Fibroblast of lung (primary cell): ENCODE measurements at regions not wholly inside any gene's neighbourhood (a gene's known extent, or its start where the extent isn't known, plus 50 kb on each side); places are given as distances from the start of the nearest gene placed in this dataset.

ENCODE experiments used
- DNase-seq, 2 donors: peaks; one replicate each; pipeline versions ENCODE4 v3.0.0 to v3.0.0-alpha.2; 2010; ENCODE audit warnings: low read depth in 2 of 2
- H2AFZ ChIP-seq: 2 replicates; pipeline ENCODE4 v1.5.1; 2012; ENCODE audit warnings: low read length, control low read depth, inconsistent platforms
- H3K27ac ChIP-seq: 2 replicates; pipeline ENCODE4 v1.5.1; 2011; ENCODE audit warnings: low read length, control low read depth; ENCODE audit not compliant: insufficient read depth
- H3K27me3 ChIP-seq: 2 replicates; pipeline ENCODE4 v1.5.1; 2011; ENCODE audit warnings: mild to moderate bottlenecking, low read length; ENCODE audit not compliant: control insufficient read depth, insufficient read depth
- H3K36me3 ChIP-seq: 2 replicates; pipeline ENCODE4 v1.5.1; 2011; ENCODE audit warnings: low read length; ENCODE audit not compliant: control insufficient read depth, insufficient read depth
- H3K4me1 ChIP-seq: 2 replicates; pipeline ENCODE4 v1.5.1; 2011; ENCODE audit warnings: low read length; ENCODE audit not compliant: control insufficient read depth, insufficient read depth; ENCODE audit errors: extremely low read depth
- H3K4me2 ChIP-seq: 2 replicates; pipeline ENCODE4 v1.5.1; 2011; ENCODE audit warnings: low read length, control low read depth; ENCODE audit not compliant: insufficient read depth; ENCODE audit errors: extremely low read depth
- H3K4me3 ChIP-seq, 4 experiments: fragments of 200-600 bp in 1 of 4; sonication (generic) in 1 of 4; replicated peaks in 1 of 4; 2 replicates each; pipeline ENCODE4 v1.5.1; 2011 to 2016; ENCODE audit warnings: low read length in 4 of 4, low read depth in 3 of 4, mild to moderate bottlenecking in 3 of 4, control low read depth in 2 of 4, inconsistent platforms in 1 of 4, mixed read lengths in 1 of 4; ENCODE audit not compliant: insufficient read depth in 1 of 4; ENCODE audit errors: control extremely low read depth in 1 of 4
- H3K79me2 ChIP-seq: 2 replicates; pipeline ENCODE4 v1.5.1; 2012; ENCODE audit warnings: mild to moderate bottlenecking, low read length, inconsistent platforms; ENCODE audit not compliant: control insufficient read depth, insufficient read depth
- H3K9ac ChIP-seq: 2 replicates; pipeline ENCODE4 v1.5.1; 2011; ENCODE audit warnings: mild to moderate bottlenecking, low read length, control low read depth; ENCODE audit not compliant: insufficient read depth
- H3K9me3 ChIP-seq: 2 replicates; pipeline ENCODE4 v1.5.1; 2012; ENCODE audit warnings: low read depth, low read length; ENCODE audit not compliant: control insufficient read depth, insufficient read depth
- H4K20me1 ChIP-seq: 2 replicates; pipeline ENCODE4 v1.5.1; 2011; ENCODE audit warnings: low read length; ENCODE audit not compliant: control insufficient read depth, insufficient read depth; ENCODE audit errors: extremely low read depth
- EZH2 ChIP-seq: IDR thresholded peaks from 2 replicates; pipeline ENCODE4 v1.5.1; 2012; ENCODE audit warnings: low read length, control low read depth, mild to moderate bottlenecking; ENCODE audit errors: missing control alignments
- TF ChIP-seq, protein P1 (sequence below), 2 donors: IDR thresholded peaks in 1 of 2; conservative IDR thresholded peaks in 1 of 2; 1 replicate in 1 of 2; 2 replicates in 1 of 2; pipeline ENCODE4 v1.5.1; 2011 to 2012; ENCODE audit warnings: low read length in 2 of 2, control low read depth in 1 of 2, inconsistent platforms in 1 of 2, low read depth in 1 of 2, mild to moderate bottlenecking in 1 of 2

GRCh38 chr13:33644581-33645543, 173.1 kb upstream of the RFC3 start:
- H3K27ac ChIP-seq, result no peak overlapping the region
- H3K4me1 ChIP-seq, result peaks cover 25% of the 10 kb centered on the region
- TF ChIP-seq, protein P1, sequence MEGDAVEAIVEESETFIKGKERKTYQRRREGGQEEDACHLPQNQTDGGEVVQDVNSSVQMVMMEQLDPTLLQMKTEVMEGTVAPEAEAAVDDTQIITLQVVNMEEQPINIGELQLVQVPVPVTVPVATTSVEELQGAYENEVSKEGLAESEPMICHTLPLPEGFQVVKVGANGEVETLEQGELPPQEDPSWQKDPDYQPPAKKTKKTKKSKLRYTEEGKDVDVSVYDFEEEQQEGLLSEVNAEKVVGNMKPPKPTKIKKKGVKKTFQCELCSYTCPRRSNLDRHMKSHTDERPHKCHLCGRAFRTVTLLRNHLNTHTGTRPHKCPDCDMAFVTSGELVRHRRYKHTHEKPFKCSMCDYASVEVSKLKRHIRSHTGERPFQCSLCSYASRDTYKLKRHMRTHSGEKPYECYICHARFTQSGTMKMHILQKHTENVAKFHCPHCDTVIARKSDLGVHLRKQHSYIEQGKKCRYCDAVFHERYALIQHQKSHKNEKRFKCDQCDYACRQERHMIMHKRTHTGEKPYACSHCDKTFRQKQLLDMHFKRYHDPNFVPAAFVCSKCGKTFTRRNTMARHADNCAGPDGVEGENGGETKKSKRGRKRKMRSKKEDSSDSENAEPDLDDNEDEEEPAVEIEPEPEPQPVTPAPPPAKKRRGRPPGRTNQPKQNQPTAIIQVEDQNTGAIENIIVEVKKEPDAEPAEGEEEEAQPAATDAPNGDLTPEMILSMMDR (conservative IDR thresholded peaks at IDR 0.05 in 1 of 2, IDR thresholded peaks at IDR 0.05 in 1 of 2; ENCODE audit: low read depth in 1 of 2, low read length in 2 of 2), result no peak
- TF ChIP-seq EZH2, result no peak
- H3K4me3 ChIP-seq, result no peak overlapping the region
- no peaks in the 10 kb centered on the region for H4K20me1 ChIP-seq
- no peaks in the 10 kb centered on the region for H3K79me2 ChIP-seq
- H3K36me3 ChIP-seq, result no peaks in the 10 kb centered on the region
- peak; percentile 18 to 77 for DNase-seq
- no peak overlapping the region for H3K9ac ChIP-seq
- no peaks in the 10 kb centered on the region for H3K9me3 ChIP-seq
- no peak overlapping the region for H3K4me2 ChIP-seq
- H3K27me3 ChIP-seq, result no peaks in the 10 kb centered on the region
- peak overlapping the region; percentile 1 for H2AFZ ChIP-seq

- TF ChIP-seq, protein P1 (conservative IDR thresholded peaks at IDR 0.05 in 1 of 2, IDR thresholded peaks at IDR 0.05 in 1 of 2; ENCODE audit: low read depth in 1 of 2, low read length in 2 of 2), result no peak
- no peak for TF ChIP-seq EZH2
- H4K20me1 ChIP-seq, result no peaks in the 10 kb centered on the region
- no peaks in the 10 kb centered on the region for H3K36me3 ChIP-seq
- no peak overlapping the region for H3K27ac ChIP-seq
- no peak overlapping the region for H3K4me2 ChIP-seq
- H3K9ac ChIP-seq, result no peak overlapping the region
- no peak for DNase-seq
- no peaks in the 10 kb centered on the region for H3K27me3 ChIP-seq
- H3K4me3 ChIP-seq, result no peak overlapping the region
- H2AFZ ChIP-seq, result no peak overlapping the region
- peaks cover 25% of the 10 kb centered on the region for H3K4me1 ChIP-seq
- no peaks in the 10 kb centered on the region for H3K9me3 ChIP-seq
- H3K79me2 ChIP-seq, result no peaks in the 10 kb centered on the region
Observed at GRCh38 chr13:33645591-33646554, 172.1 kb upstream of the RFC3 start.
